B cell (primary cell): ENCODE measurements at regions not wholly inside any gene's neighbourhood (a gene's known extent, or its start where the extent isn't known, plus 50 kb on each side); places are given as distances from the start of the nearest gene placed in this dataset.

Experiments
- ATAC-seq: fragments of 200-7000 bp; cut with Tn5 transposase; one replicate; pipeline ENCODE4 v1.10.0; 2021; ENCODE audit warnings: low read depth, mild to moderate bottlenecking, moderate number of reproducible peaks, moderate library complexity
- CTCF ChIA-PET: fragments of 350-600 bp; sonication (Branson Sonifier 250); formaldehyde crosslinking; loops from one replicate; lab custom pipeline; 2021; ENCODE audit warnings: antibody characterized with exemption, inconsistent platforms; lab: Charles Lee
- POLR2A ChIA-PET: fragments of 350-600 bp; sonication (Branson Sonifier 250); formaldehyde crosslinking; loops from one replicate; lab custom pipeline; 2021; ENCODE audit warnings: antibody characterized with exemption; lab: Charles Lee
- DNase-seq: peaks from one replicate; pipeline ENCODE4 v3.0.0; 2013
- H2AFZ ChIP-seq: 2 replicates; pipeline ENCODE4 v1.6.1; 2012; ENCODE audit warnings: mild to moderate bottlenecking, low read depth, low read length; ENCODE audit not compliant: insufficient read depth, poor library complexity, severe bottlenecking
- H3K27ac ChIP-seq, 2 donors: 1 replicate in 1 of 2; 2 replicates in 1 of 2; pipeline ENCODE4 v1.5.1; 2012 to 2013; ENCODE audit warnings: low read length in 2 of 2, mild to moderate bottlenecking in 2 of 2, moderate library complexity in 1 of 2
- H3K27me3 ChIP-seq, 4 experiments: fragments of 200-600 bp in 1 of 4; sonication (generic) in 1 of 4; replicated peaks in 1 of 4; 1 replicate in 2 of 4; 2 replicates in 2 of 4; pipeline versions ENCODE4 v1.6.1 to v1.7.0; 2013 to 2016; ENCODE audit warnings: low read length in 3 of 4, mild to moderate bottlenecking in 2 of 4, mixed read lengths in 1 of 4, moderate library complexity in 1 of 4; ENCODE audit not compliant: insufficient read depth in 4 of 4, control insufficient read depth in 3 of 4; ENCODE audit errors: control extremely low read depth in 1 of 4
- H3K36me3 ChIP-seq, 2 experiments: replicated peaks in 1 of 2; 1 replicate in 1 of 2; 2 replicates in 1 of 2; pipeline versions ENCODE4 v1.6.1 to v1.7.1; 2013; ENCODE audit warnings: low read length in 1 of 2; ENCODE audit not compliant: insufficient read depth in 2 of 2, control insufficient read depth in 1 of 2; ENCODE audit errors: control extremely low read depth in 1 of 2, extremely low read depth in 1 of 2
- H3K4me1 ChIP-seq, 2 donors: fragments of 200-600 bp in 1 of 2; sonication (generic) in 1 of 2; 1 replicate in 1 of 2; 2 replicates in 1 of 2; pipeline versions ENCODE4 v1.5.1 to v1.6.1; 2013 to 2017; ENCODE audit warnings: low read length in 2 of 2; ENCODE audit not compliant: control insufficient read depth in 2 of 2, insufficient read depth in 2 of 2
- H3K4me2 ChIP-seq: replicated peaks from 2 replicates; pipeline ENCODE3; 2012; ENCODE audit warnings: mild to moderate bottlenecking, low read depth, low read length; ENCODE audit not compliant: poor library complexity, severe bottlenecking
- H3K4me3 ChIP-seq, 5 experiments: fragments of 200-600 bp in 1 of 5; sonication (generic) in 1 of 5; 1 replicate in 3 of 5; 2 replicates in 2 of 5; pipeline versions ENCODE4 v1.5.1 to v1.7.0; 2011 to 2016; ENCODE audit warnings: low read length in 4 of 5, mild to moderate bottlenecking in 4 of 5, low read depth in 2 of 5, control low read depth in 1 of 5, moderate library complexity in 1 of 5; ENCODE audit not compliant: insufficient read depth in 1 of 5; ENCODE audit errors: control extremely low read depth in 1 of 5, extremely low read depth in 1 of 5
- H3K79me2 ChIP-seq: fragments of 200-600 bp; sonication (generic); one replicate; pipeline ENCODE4 v1.6.0; 2016; ENCODE audit warnings: low read length; ENCODE audit not compliant: control insufficient read depth, insufficient read depth
- H3K9ac ChIP-seq: fragments of 200-600 bp; sonication (generic); 2 replicates; pipeline ENCODE4 v1.6.1; 2017; ENCODE audit warnings: mild to moderate bottlenecking, low read length, moderate library complexity
- H3K9me3 ChIP-seq, 3 donors: one replicate each; pipeline versions ENCODE4 v1.6.1 to v1.7.1; 2013; ENCODE audit warnings: low read length in 2 of 3; ENCODE audit not compliant: control insufficient read depth in 2 of 3, insufficient read depth in 1 of 3; ENCODE audit errors: control extremely low read depth in 1 of 3
- H4K20me1 ChIP-seq: 2 replicates; pipeline ENCODE4 v1.6.0; 2012; ENCODE audit warnings: mild to moderate bottlenecking, low read length; ENCODE audit not compliant: insufficient read depth, control insufficient read depth, poor library complexity, severe bottlenecking
- H3K27ac Mint-ChIP-seq: one replicate; pipeline ENCODE4 v1.8.0; 2021; ENCODE audit warnings: mixed read lengths
- H3K27me3 Mint-ChIP-seq: one replicate; pipeline ENCODE4 v1.8.0; 2021; ENCODE audit warnings: mixed read lengths
- H3K4me1 Mint-ChIP-seq: one replicate; pipeline ENCODE4 v1.8.0; 2021; ENCODE audit warnings: mixed read lengths
- H3K4me3 Mint-ChIP-seq: one replicate; pipeline ENCODE4 v1.8.0; 2021; ENCODE audit warnings: mixed read lengths
- H3K9me3 Mint-ChIP-seq: one replicate; pipeline ENCODE4 v1.8.0; 2022; ENCODE audit warnings: mixed read lengths; ENCODE audit not compliant: insufficient read depth
- EZH2 ChIP-seq: IDR thresholded peaks from 2 replicates; pipeline ENCODE4 v1.6.1; 2012; ENCODE audit warnings: borderline replicate concordance, low read depth, mild to moderate bottlenecking, moderate library complexity, low read length; ENCODE audit not compliant: insufficient read depth, poor library complexity, severe bottlenecking
- WGBS: methylation state at CpG from one replicate; pipeline ENCODE4 v1.1.5; 2013; ENCODE audit warnings: missing lambda C conversion rate; ENCODE audit not compliant: insufficient coverage; 5-methylcytosine and 5-hydroxymethylcytosine counted together
- intact Hi-C: fragments of 100-400 bp; cut with micrococcal nuclease; formaldehyde crosslinking; loops from one replicate; pipeline ENCODE4 v1.10.0; 2022
- TF ChIP-seq, protein P1 (sequence below): fragments of 200-600 bp; IDR thresholded peaks from one replicate; pipeline ENCODE4 v1.8.0; 2022; ENCODE audit warnings: antibody characterized with exemption, mild to moderate bottlenecking

DNA sequence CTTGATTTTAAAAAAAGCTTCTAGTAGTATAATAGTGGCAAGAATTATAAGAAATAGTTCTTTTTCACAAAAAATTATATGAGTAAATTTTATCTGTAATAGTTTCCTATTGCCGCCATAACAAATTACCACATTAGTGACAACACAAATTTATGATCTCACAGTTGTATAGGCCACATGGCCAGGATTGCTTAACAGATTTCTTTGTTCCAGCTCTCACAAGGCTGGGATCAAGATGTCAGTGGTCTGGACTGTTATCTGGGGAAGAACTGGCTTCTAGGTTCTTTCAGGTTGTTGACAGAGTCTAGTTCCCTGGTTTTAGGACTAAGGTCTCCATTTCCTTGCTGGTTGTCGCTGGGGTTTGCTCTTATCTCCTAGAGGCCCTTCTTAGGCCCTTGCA lies 236.4 kb downstream of the USP25 start:
- POLR2A ChIA-PET: no interaction called here
- DNase-seq: no peak
- CTCF ChIA-PET: interaction anchor here (0.6 kb wide), 1 partner anchor 240 kb away, joined by 6 read pairs; no protein-coding TSS in a partner anchor

DNA sequence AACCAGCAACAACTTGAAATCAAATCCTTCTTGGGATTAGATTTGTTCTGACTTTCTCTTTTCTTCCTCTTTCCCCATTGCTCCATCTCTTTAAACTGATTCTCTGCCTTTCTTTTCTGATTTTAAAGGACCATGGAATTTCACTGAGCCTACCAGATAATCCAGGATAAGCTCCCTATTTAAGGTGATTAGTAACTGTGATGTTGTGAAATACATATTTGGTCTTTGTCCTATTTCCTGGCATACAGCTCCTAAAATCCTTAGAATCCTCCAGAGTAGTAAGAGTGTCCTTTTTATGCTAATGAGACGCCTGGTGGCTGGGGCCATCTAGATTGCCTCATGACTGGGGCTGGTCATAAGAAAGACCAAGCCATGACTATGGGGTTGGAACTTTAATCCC lies 236.9 kb downstream of the USP25 start:
- H3K9ac ChIP-seq: no peak overlapping the region
- no peak overlapping the region for H2AFZ ChIP-seq
- H3K36me3 ChIP-seq: no peaks in the 10 kb centered on the region
- H3K4me2 ChIP-seq: no peak overlapping the region
- no peaks in the 10 kb centered on the region for H3K27me3 ChIP-seq
- H4K20me1 ChIP-seq: no peaks in the 10 kb centered on the region
- Mint-ChIP-seq H3K4me3 (no peak overlapping the region), H3K27me3 (no peaks in the 10 kb centered on the region), H3K4me1 (no peaks in the 10 kb centered on the region), H3K27ac (no peak overlapping the region), H3K9me3 (no peaks in the 10 kb centered on the region)
- H3K27ac ChIP-seq: no peak overlapping the region
- WGBS: no CpG with 5 or more reads among the region's 1 CpG
- ATAC-seq (no peak), DNase-seq (no peak)
- no peaks in the 10 kb centered on the region for H3K4me1 ChIP-seq
- H3K9me3 ChIP-seq: no peaks in the 10 kb centered on the region
- TF ChIP-seq, protein P1, sequence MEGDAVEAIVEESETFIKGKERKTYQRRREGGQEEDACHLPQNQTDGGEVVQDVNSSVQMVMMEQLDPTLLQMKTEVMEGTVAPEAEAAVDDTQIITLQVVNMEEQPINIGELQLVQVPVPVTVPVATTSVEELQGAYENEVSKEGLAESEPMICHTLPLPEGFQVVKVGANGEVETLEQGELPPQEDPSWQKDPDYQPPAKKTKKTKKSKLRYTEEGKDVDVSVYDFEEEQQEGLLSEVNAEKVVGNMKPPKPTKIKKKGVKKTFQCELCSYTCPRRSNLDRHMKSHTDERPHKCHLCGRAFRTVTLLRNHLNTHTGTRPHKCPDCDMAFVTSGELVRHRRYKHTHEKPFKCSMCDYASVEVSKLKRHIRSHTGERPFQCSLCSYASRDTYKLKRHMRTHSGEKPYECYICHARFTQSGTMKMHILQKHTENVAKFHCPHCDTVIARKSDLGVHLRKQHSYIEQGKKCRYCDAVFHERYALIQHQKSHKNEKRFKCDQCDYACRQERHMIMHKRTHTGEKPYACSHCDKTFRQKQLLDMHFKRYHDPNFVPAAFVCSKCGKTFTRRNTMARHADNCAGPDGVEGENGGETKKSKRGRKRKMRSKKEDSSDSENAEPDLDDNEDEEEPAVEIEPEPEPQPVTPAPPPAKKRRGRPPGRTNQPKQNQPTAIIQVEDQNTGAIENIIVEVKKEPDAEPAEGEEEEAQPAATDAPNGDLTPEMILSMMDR: no peak
- TF ChIP-seq EZH2: no peak
- intact Hi-C loops: no loop called here
- no peak overlapping the region for H3K4me3 ChIP-seq
- H3K79me2 ChIP-seq: no peaks in the 10 kb centered on the region
- ChIA-PET CTCF (interaction anchor here (0.6 kb wide), 1 partner anchor 240 kb away, joined by 6 read pairs; no protein-coding TSS in a partner anchor), POLR2A (no interaction called here)

More for the DNA sequence above, 236.4 kb downstream of the USP25 start:
- Mint-ChIP-seq H3K4me1 (no peaks in the 10 kb centered on the region), H3K27ac (no peak overlapping the region), H3K27me3 (no peaks in the 10 kb centered on the region), H3K4me3 (no peak overlapping the region), H3K9me3 (no peaks in the 10 kb centered on the region)
- TF ChIP-seq, protein P1: no peak
- no peak for TF ChIP-seq EZH2
- no peaks in the 10 kb centered on the region for H3K36me3 ChIP-seq
- H3K4me2 ChIP-seq: no peak overlapping the region
- no peaks in the 10 kb centered on the region for H3K79me2 ChIP-seq
- H3K4me1 ChIP-seq: no peaks in the 10 kb centered on the region
- H3K27ac ChIP-seq: no peak overlapping the region
- no peak overlapping the region for H3K9ac ChIP-seq
- H4K20me1 ChIP-seq: no peaks in the 10 kb centered on the region
- no peak overlapping the region for H3K4me3 ChIP-seq
- WGBS: no CpG with 5 or more reads among the region's 2 CpGs
- ATAC-seq: no peak
- H3K27me3 ChIP-seq: no peaks in the 10 kb centered on the region
- no peak overlapping the region for H2AFZ ChIP-seq
- intact Hi-C loops: no loop called here
- H3K9me3 ChIP-seq: no peaks in the 10 kb centered on the region
